ENCODE measurements at regions not wholly inside any gene's neighbourhood (a gene's known extent, or its start where the extent isn't known, plus 50 kb on each side); places are given as distances from the start of the nearest gene placed in this dataset.

- H3K4me2 ChIP-seq (ENCODE audit: low read depth, low read length): no peak overlapping the region
- CTCF ChIA-PET: no interaction called here
- H3K4ac ChIP-seq (ENCODE audit: low read depth, low read length): no peak overlapping the region
- H2AFZ ChIP-seq (replicated peaks; ENCODE audit: low read length, poor library complexity): no peak overlapping the region
- H4K91ac ChIP-seq (ENCODE audit: insufficient read depth, low read depth, low read length): no peak overlapping the region
- no peak overlapping the region for H3K23ac ChIP-seq (ENCODE audit: low read depth, low read length)
- H3K4me3 ChIP-seq (ENCODE audit: insufficient read depth, low read depth, low read length): no peak overlapping the region
- no peak overlapping the region for H3K9ac ChIP-seq (ENCODE audit: low read depth, low read length)
- H3K79me1 ChIP-seq (ENCODE audit: low read depth in 1 of 2, low read length in 2 of 2): no peaks in the 10 kb centered on the region
- no peaks in the 10 kb centered on the region for H3K4me1 ChIP-seq (ENCODE audit: control insufficient read depth, insufficient read depth, low read length)
- in situ Hi-C loops (cut with MboI; ENCODE audit: low sequenced_read_pairs): no loop called here
- no peak overlapping the region for H3K14ac ChIP-seq (replicated peaks; ENCODE audit: low read depth, low read length)
- no TSS peak for BruUV-seq (replicated peaks)
- H4K8ac ChIP-seq (ENCODE audit: low read depth in 2 of 2, low read length in 2 of 2): no peak overlapping the region
- H3K18ac ChIP-seq (ENCODE audit: low read depth, low read length): no peak overlapping the region
- no peak for TF ChIP-seq BHLHE40 (IDR thresholded peaks at IDR 0.05; ENCODE audit: low read depth, low read length)
- TF ChIP-seq USF2 (IDR thresholded peaks at IDR 0.05; ENCODE audit: low read depth, low read length): no peak
- TF ChIP-seq RAD21 (IDR thresholded peaks at IDR 0.05; ENCODE audit: low read length): no peak
- TF ChIP-seq RFX5 (IDR thresholded peaks at IDR 0.05; ENCODE audit: low read depth, low read length): no peak
- TF ChIP-seq POLR2A (IDR thresholded peaks at IDR 0.05; ENCODE audit: low read depth, low read length): no peak
- WGBS, 2 experiments (ENCODE audit: extremely low coverage in 2 of 2, insufficient read length in 1 of 2): 77% methylated on average over 21 of the region's 27 CpGs; no CpG with 5 or more reads in 1 of the 2 experiments
- intact Hi-C loops (cut with micrococcal nuclease): no loop called here
- H3K9me1 ChIP-seq (ENCODE audit: insufficient read depth, low read length): no peaks in the 10 kb centered on the region
- ATAC-seq (ENCODE audit: low read depth): no peak
- DNase-seq: no peak
- no peak overlapping the region for H3K56ac ChIP-seq (ENCODE audit: extremely low read depth, insufficient read depth, low read length)
- H3K36me3 ChIP-seq (ENCODE audit: control insufficient read depth, insufficient read depth, low read length): no peaks in the 10 kb centered on the region
- no peaks in the 10 kb centered on the region for H3K27me3 ChIP-seq (ENCODE audit: control insufficient read depth, insufficient read depth, low read length)
- H2AK9ac ChIP-seq (replicated peaks; ENCODE audit: low read depth, low read length, poor library complexity): no peak overlapping the region
- H2BK5ac ChIP-seq (ENCODE audit: low read depth, low read length, poor library complexity, severe bottlenecking): no peak overlapping the region
- H2BK20ac ChIP-seq (ENCODE audit: low read depth, low read length): no peak overlapping the region
- no peak overlapping the region for H2AK5ac ChIP-seq (ENCODE audit: low read depth, low read length)
- H4K5ac ChIP-seq (ENCODE audit: low read depth, low read length): no peak overlapping the region
- peaks cover 4% of the 10 kb centered on the region; the same call in 1 of the 2 replicates for H3K9me3 ChIP-seq (ENCODE audit: control insufficient read depth, insufficient read depth, low read length)
- dilution Hi-C loops (cut with HindIII; ENCODE audit: low sequenced_read_pairs, unreplicated experiment): no loop called here
- POLR2A ChIA-PET (ENCODE audit: unreplicated experiment): no interaction called here
- H2BK15ac ChIP-seq (ENCODE audit: low read depth, low read length): no peak overlapping the region
- H2BK120ac ChIP-seq (ENCODE audit: low read depth, low read length): no peak overlapping the region
- no peaks in the 10 kb centered on the region for H4K20me1 ChIP-seq (ENCODE audit: insufficient read depth, low read length)
- no peak overlapping the region for H3K27ac ChIP-seq (ENCODE audit: insufficient read depth, low read length)
Measured at GRCh38 chr2:215207791-215208367, 69.5 kb upstream of the ABCA12 start.
